ENCODE measurements at regions not wholly inside any gene's neighbourhood (a gene's known extent, or its start where the extent isn't known, plus 50 kb on each side); places are given as distances from the start of the nearest gene placed in this dataset.
"Not testable (repeated sequence)": the region's sequence is repeated elsewhere in the genome, so short reads cannot be mapped to it uniquely, and the experiment has no call there.

- TF ChIP-seq CTCF (IDR thresholded peaks at IDR 0.05) (no peak), POLR2AphosphoS5 (IDR thresholded peaks at IDR 0.05) (no peak), POLR2A (IDR thresholded peaks at IDR 0.05) (no peak)
- no peaks in the 10 kb centered on the region for H3K36me3 ChIP-seq
- H3K27ac ChIP-seq, result no peak overlapping the region
- intact Hi-C loops (cut with DNase I; ENCODE audit: low total_unique reads), result no loop called here
- no peaks in the 10 kb centered on the region for H3K4me1 ChIP-seq
- no peak for DNase-seq (ENCODE audit: low spot score in 2 of 2)
- H3K4me3 ChIP-seq, result no peak overlapping the region
- peaks cover 22 to 24% of the 10 kb centered on the region in 2 donors for H3K9me3 ChIP-seq
- H3K27me3 ChIP-seq, result no peaks in the 10 kb centered on the region
These were observed 87.5 kb downstream of the CHCHD4 start for GRCh38 chr3:14037211-14037610.

DNA sequence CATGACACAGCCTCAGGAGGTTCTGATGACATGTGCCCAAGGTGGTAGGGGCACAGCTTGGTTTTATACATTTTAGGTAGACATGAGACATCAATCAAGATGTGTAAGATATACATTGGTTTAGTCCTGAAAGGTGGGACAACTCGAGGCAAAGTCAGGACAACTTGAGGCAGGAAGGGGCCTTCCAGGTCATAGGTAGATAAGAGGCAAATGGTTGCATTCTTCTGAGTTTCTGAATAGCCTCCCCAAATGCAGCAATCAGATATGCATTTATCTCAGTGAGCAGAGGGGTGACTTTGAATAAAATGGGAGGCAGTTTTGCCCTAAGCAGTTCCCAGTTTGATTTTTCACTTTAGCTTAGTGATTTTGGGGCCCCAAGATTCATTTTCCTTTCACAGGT, 91.6 kb downstream of the CHCHD4 start:
- no peaks in the 10 kb centered on the region for H3K36me3 ChIP-seq
- peaks cover 22 to 24% of the 10 kb centered on the region in 2 donors for H3K9me3 ChIP-seq
- no peak overlapping the region for H3K27ac ChIP-seq
- H3K4me3 ChIP-seq, result no peak overlapping the region
- no peak for DNase-seq (ENCODE audit: low spot score in 2 of 2)
- H3K4me1 ChIP-seq, result no peaks in the 10 kb centered on the region
- H3K27me3 ChIP-seq, result no peaks in the 10 kb centered on the region
- TF ChIP-seq POLR2A (IDR thresholded peaks at IDR 0.05), result no peak
- TF ChIP-seq POLR2AphosphoS5 (IDR thresholded peaks at IDR 0.05), result no peak
- no peak for TF ChIP-seq CTCF (IDR thresholded peaks at IDR 0.05)
- intact Hi-C loops (cut with DNase I; ENCODE audit: low total_unique reads), result no loop called here

- H3K4me3 ChIP-seq, result no peak overlapping the region
- no peaks in the 10 kb centered on the region for H3K27me3 ChIP-seq
- H3K9me3 ChIP-seq, result peaks cover 9 to 16% of the 10 kb centered on the region in 2 donors
- no peaks in the 10 kb centered on the region for H3K36me3 ChIP-seq
- no peak for DNase-seq (ENCODE audit: low spot score in 2 of 2)
- no peak for TF ChIP-seq POLR2A (IDR thresholded peaks at IDR 0.05)
- no peak for TF ChIP-seq POLR2AphosphoS5 (IDR thresholded peaks at IDR 0.05)
- no peak for TF ChIP-seq CTCF (IDR thresholded peaks at IDR 0.05)
- intact Hi-C loops (cut with DNase I; ENCODE audit: low total_unique reads), result no loop called here
- no peaks in the 10 kb centered on the region for H3K4me1 ChIP-seq
- no peak overlapping the region for H3K27ac ChIP-seq
These were observed 93.4 kb downstream of the CHCHD4 start for GRCh38 chr3:14031271-14031670.

GRCh38 chr3:14029390-14029995, 95.2 kb downstream of the CHCHD4 start:
- peaks cover 0 to 20% of the 10 kb centered on the region in 2 donors for H3K9me3 ChIP-seq
- not testable (repeated sequence) for H3K27me3 ChIP-seq

DNA sequence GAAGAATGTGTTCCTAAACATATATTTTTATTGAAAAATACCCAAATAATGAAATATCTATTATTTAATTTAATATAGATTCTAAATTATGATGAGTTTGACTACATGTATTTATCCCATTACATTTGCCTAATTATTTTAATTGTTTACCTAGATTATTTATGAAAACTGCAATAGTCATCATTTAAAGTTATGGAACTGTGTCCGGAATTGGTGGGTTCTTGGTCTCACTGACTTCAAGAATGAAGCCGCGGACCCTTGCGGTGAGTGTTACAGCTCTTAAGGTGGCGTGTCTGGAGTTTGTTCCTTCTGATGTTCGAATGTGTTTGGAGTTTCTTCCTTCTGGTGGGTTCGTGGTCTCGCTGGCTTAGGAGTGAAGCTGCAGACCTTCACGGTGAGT, 96.5 kb downstream of the CHCHD4 start:
- not testable (repeated sequence) for H3K27me3 ChIP-seq; H3K36me3 ChIP-seq; H3K4me3 ChIP-seq; H3K27ac ChIP-seq; H3K4me1 ChIP-seq; DNase-seq (ENCODE audit: low spot score in 2 of 2)
- intact Hi-C loops (cut with DNase I; ENCODE audit: low total_unique reads), result loop anchor here (5.0 kb wide), 1 partner anchor 949 kb away; no protein-coding TSS in a partner anchor
- H3K9me3 ChIP-seq, result peaks cover 0 to 21% of the 10 kb centered on the region in 2 donors

More at GRCh38 chr3:14029390-14029995, 95.2 kb downstream of the CHCHD4 start:
- H3K36me3 ChIP-seq; H3K27ac ChIP-seq; H3K4me3 ChIP-seq; DNase-seq (ENCODE audit: low spot score in 2 of 2); H3K4me1 ChIP-seq: not testable (repeated sequence)
- intact Hi-C loops (cut with DNase I; ENCODE audit: low total_unique reads), result loop anchor here (5.0 kb wide), 1 partner anchor 948 kb away; no protein-coding TSS in a partner anchor

- no peaks in the 10 kb centered on the region for H3K4me1 ChIP-seq
- peaks cover 0 to 10% of the 10 kb centered on the region in 2 donors for H3K9me3 ChIP-seq
- DNase-seq (ENCODE audit: low spot score in 2 of 2), result no peak
- no peak overlapping the region for H3K4me3 ChIP-seq
- intact Hi-C loops (cut with DNase I; ENCODE audit: low total_unique reads), result no loop called here
- H3K27me3 ChIP-seq, result no peaks in the 10 kb centered on the region
- H3K27ac ChIP-seq, result no peak overlapping the region
- H3K36me3 ChIP-seq, result no peaks in the 10 kb centered on the region
- TF ChIP-seq POLR2AphosphoS5 (IDR thresholded peaks at IDR 0.05), result no peak
- TF ChIP-seq CTCF (IDR thresholded peaks at IDR 0.05), result no peak
- TF ChIP-seq POLR2A (IDR thresholded peaks at IDR 0.05), result no peak
These were observed 105.2 kb downstream of the CHCHD4 start for GRCh38 chr3:14019459-14019858.

Measured in breast epithelium (tissue), 4 donors.